ENCODE measurements at regions not wholly inside any gene's neighbourhood (a gene's known extent, or its start where the extent isn't known, plus 50 kb on each side); places are given as distances from the start of the nearest gene placed in this dataset.

DNA sequence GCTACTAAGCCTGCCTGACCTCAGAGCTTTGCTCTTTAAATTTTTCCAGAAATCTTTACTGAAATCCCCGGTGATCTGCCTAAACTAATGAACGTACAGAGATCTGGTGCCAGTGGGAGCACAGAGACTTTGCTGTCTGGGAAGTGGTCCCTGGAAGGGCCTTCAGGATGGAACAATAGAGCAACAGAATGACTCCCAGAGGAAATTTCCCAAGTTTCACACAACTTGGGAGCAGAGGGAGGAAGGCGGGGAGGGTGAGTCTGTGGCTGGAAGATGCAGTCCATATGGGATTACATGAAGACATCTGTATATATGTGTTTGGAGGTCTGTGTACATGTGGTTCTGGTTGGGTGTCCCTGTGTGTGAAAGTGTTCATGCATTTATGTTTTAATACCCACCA lies 638.3 kb downstream of the CCDC171 start:
- Mint-ChIP-seq H3K4me1 (ENCODE audit: low read depth) (peaks cover 3% of the 10 kb centered on the region), H3K27me3 (peaks cover 10% of the 10 kb centered on the region), H3K27ac (no peak overlapping the region), H3K9me3 (ENCODE audit: low read depth) (peaks cover 10% of the 10 kb centered on the region), H3K36me3 (ENCODE audit: insufficient read depth) (peaks cover 2% of the 10 kb centered on the region), H3K4me3 (ENCODE audit: low read depth) (no peak overlapping the region)
- no peak for DNase-seq (ENCODE audit: low spot score, unreplicated experiment)
- TF ChIP-seq, protein P1, sequence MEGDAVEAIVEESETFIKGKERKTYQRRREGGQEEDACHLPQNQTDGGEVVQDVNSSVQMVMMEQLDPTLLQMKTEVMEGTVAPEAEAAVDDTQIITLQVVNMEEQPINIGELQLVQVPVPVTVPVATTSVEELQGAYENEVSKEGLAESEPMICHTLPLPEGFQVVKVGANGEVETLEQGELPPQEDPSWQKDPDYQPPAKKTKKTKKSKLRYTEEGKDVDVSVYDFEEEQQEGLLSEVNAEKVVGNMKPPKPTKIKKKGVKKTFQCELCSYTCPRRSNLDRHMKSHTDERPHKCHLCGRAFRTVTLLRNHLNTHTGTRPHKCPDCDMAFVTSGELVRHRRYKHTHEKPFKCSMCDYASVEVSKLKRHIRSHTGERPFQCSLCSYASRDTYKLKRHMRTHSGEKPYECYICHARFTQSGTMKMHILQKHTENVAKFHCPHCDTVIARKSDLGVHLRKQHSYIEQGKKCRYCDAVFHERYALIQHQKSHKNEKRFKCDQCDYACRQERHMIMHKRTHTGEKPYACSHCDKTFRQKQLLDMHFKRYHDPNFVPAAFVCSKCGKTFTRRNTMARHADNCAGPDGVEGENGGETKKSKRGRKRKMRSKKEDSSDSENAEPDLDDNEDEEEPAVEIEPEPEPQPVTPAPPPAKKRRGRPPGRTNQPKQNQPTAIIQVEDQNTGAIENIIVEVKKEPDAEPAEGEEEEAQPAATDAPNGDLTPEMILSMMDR (IDR thresholded peaks at IDR 0.05; ENCODE audit: unreplicated experiment) = no peak

- Mint-ChIP-seq H3K9me3 (ENCODE audit: low read depth) (peaks cover 10% of the 10 kb centered on the region), H3K4me1 (ENCODE audit: low read depth) (peaks cover 3% of the 10 kb centered on the region), H3K4me3 (ENCODE audit: low read depth) (no peak overlapping the region), H3K27me3 (peaks cover 10% of the 10 kb centered on the region), H3K36me3 (ENCODE audit: insufficient read depth) (peaks cover 2% of the 10 kb centered on the region), H3K27ac (no peak overlapping the region)
- DNase-seq (ENCODE audit: low spot score, unreplicated experiment) = peak; percentile 69
- TF ChIP-seq, protein P1 (IDR thresholded peaks at IDR 0.05; ENCODE audit: unreplicated experiment) = peak; percentile 92
Observed at GRCh38 chr9:16191691-16192402, 639.0 kb downstream of the CCDC171 start.

- no peak for DNase-seq (ENCODE audit: low spot score, unreplicated experiment)
- Mint-ChIP-seq H3K36me3 (ENCODE audit: insufficient read depth) (peaks cover 2% of the 10 kb centered on the region), H3K27ac (no peak overlapping the region), H3K27me3 (peaks cover 10% of the 10 kb centered on the region), H3K4me3 (ENCODE audit: low read depth) (no peak overlapping the region), H3K4me1 (ENCODE audit: low read depth) (peaks cover 3% of the 10 kb centered on the region), H3K9me3 (ENCODE audit: low read depth) (peaks cover 10% of the 10 kb centered on the region)
- TF ChIP-seq, protein P1 (IDR thresholded peaks at IDR 0.05; ENCODE audit: unreplicated experiment) = no peak
Observed at GRCh38 chr9:16192403-16193017, 639.7 kb downstream of the CCDC171 start.

GRCh38 chr9:16193066-16193465 lies 640.2 kb downstream of the CCDC171 start:
- peaks cover 2% of the 10 kb centered on the region for H3K36me3 Mint-ChIP-seq (ENCODE audit: insufficient read depth)
- H3K27me3 Mint-ChIP-seq = peaks cover 14% of the 10 kb centered on the region
- peaks cover 10% of the 10 kb centered on the region for H3K9me3 Mint-ChIP-seq (ENCODE audit: low read depth)
- no peak overlapping the region for H3K4me3 Mint-ChIP-seq (ENCODE audit: low read depth)
- TF ChIP-seq, protein P1 (IDR thresholded peaks at IDR 0.05; ENCODE audit: unreplicated experiment) = no peak
- no peak overlapping the region for H3K27ac Mint-ChIP-seq
- peaks cover 3% of the 10 kb centered on the region for H3K4me1 Mint-ChIP-seq (ENCODE audit: low read depth)
- DNase-seq (ENCODE audit: low spot score, unreplicated experiment) = no peak

DNA sequence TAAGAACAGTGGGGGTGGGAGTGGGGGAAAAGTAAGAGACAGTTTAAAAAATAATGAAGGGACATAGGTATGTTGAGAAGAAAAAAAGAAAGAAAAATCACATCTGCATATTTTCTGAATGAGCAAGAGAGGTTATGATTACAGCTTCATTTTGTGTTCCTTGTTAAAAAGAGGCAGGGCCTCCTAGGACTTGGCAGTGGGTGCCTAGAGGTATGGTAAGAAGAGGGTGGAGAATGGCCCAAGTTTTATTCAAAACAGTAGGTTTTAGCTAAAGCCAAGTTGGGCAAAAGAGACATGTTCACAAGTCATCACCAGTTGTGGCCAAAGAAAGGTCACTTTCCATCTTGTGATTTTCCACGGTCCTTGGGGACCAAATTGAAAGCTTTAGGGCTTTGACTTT lies 643.4 kb downstream of the CCDC171 start:
- DNase-seq (ENCODE audit: low spot score, unreplicated experiment) = no peak
- Mint-ChIP-seq H3K27me3 (peaks cover 14% of the 10 kb centered on the region), H3K9me3 (ENCODE audit: low read depth) (no peaks in the 10 kb centered on the region), H3K4me1 (ENCODE audit: low read depth) (peaks cover 3% of the 10 kb centered on the region), H3K4me3 (ENCODE audit: low read depth) (no peak overlapping the region), H3K27ac (no peak overlapping the region), H3K36me3 (ENCODE audit: insufficient read depth) (no peaks in the 10 kb centered on the region)
- TF ChIP-seq, protein P1 (IDR thresholded peaks at IDR 0.05; ENCODE audit: unreplicated experiment) = no peak
